H1 (cell line): ENCODE measurements at regions not wholly inside any gene's neighbourhood (a gene's known extent, or its start where the extent isn't known, plus 50 kb on each side); places are given as distances from the start of the nearest gene placed in this dataset.

Experiments used
- ATF2 ChIP-seq: IDR thresholded peaks from 2 replicates; pipeline ENCODE4 v1.6.1; 2012; ENCODE audit warnings: low read length, inconsistent platforms
- ATF3 ChIP-seq: IDR thresholded peaks from 2 replicates; pipeline ENCODE4 v1.6.1; 2011; ENCODE audit warnings: low read depth, mild to moderate bottlenecking, low read length; ENCODE audit not compliant: insufficient read depth
- CHD7 ChIP-seq: fragments of 300-600 bp; sonication (generic); IDR thresholded peaks from 2 replicates; pipeline ENCODE4 v1.7.1; 2012; ENCODE audit warnings: low read length, moderate library complexity, mild to moderate bottlenecking, inconsistent platforms; ENCODE audit not compliant: insufficient replicate concordance
- CTBP2 ChIP-seq: IDR thresholded peaks from 2 replicates; pipeline ENCODE4 v1.7.0; 2011; ENCODE audit warnings: borderline replicate concordance, mild to moderate bottlenecking, moderate library complexity, mixed read lengths, low read length; ENCODE audit not compliant: insufficient read depth, insufficient read length
- EGR1 ChIP-seq: IDR thresholded peaks from 2 replicates; pipeline ENCODE4 v1.6.1; 2011; ENCODE audit warnings: low read depth, low read length, borderline replicate concordance
- PHF8 ChIP-seq: fragments of 200-600 bp; sonication (generic); conservative IDR thresholded peaks from 2 replicates; pipeline ENCODE4 v1.7.1; 2012; ENCODE audit warnings: low read depth, mild to moderate bottlenecking, inconsistent platforms, low read length, moderate library complexity
- RAD21 ChIP-seq, 2 experiments: IDR thresholded peaks in 1 of 2; conservative IDR thresholded peaks in 1 of 2; 2 replicates each; pipeline ENCODE4 v1.6.1; 2011; ENCODE audit warnings: low read depth in 2 of 2, low read length in 2 of 2, improper control_type of control experiment in 1 of 2, inconsistent platforms in 1 of 2, mild to moderate bottlenecking in 1 of 2, moderate library complexity in 1 of 2
- SUZ12 ChIP-seq: fragments of 200-600 bp; sonication (generic); IDR thresholded peaks from 2 replicates; pipeline ENCODE4 v1.6.1; 2012; ENCODE audit warnings: mild to moderate bottlenecking, inconsistent platforms, low read length, moderate library complexity, mixed read lengths
- YY1 ChIP-seq: IDR thresholded peaks from 2 replicates; pipeline ENCODE4 v1.6.1; 2011; ENCODE audit warnings: low read depth, mild to moderate bottlenecking, low read length

GRCh38 chr12:67498991-67499390, 149.6 kb upstream of the DYRK2 start (continued):
- no peak for TF ChIP-seq CHD7
- TF ChIP-seq YY1: no peak
- TF ChIP-seq EGR1: no peak
- no peak for TF ChIP-seq CTBP2
- no peak for TF ChIP-seq PHF8
- TF ChIP-seq ATF2: no peak
- TF ChIP-seq SUZ12: no peak
- no peak for TF ChIP-seq ATF3
- no peak for TF ChIP-seq RAD21 (IDR thresholded peaks at IDR 0.05 in 1 of 2, conservative IDR thresholded peaks at IDR 0.05 in 1 of 2; ENCODE audit: low read depth in 2 of 2, low read length in 2 of 2)
- TF ChIP-seq, all 59 proteins: peak for 0
